ENCODE measurements at regions not wholly inside any gene's neighbourhood (a gene's known extent, or its start where the extent isn't known, plus 50 kb on each side); places are given as distances from the start of the nearest gene placed in this dataset.
A peak's percentile ranks its signal among the peaks of the same experiment; 100 is the strongest.
"Not testable (repeated sequence)": the region's sequence is repeated elsewhere in the genome, so short reads cannot be mapped to it uniquely, and the experiment has no call there.

DNA sequence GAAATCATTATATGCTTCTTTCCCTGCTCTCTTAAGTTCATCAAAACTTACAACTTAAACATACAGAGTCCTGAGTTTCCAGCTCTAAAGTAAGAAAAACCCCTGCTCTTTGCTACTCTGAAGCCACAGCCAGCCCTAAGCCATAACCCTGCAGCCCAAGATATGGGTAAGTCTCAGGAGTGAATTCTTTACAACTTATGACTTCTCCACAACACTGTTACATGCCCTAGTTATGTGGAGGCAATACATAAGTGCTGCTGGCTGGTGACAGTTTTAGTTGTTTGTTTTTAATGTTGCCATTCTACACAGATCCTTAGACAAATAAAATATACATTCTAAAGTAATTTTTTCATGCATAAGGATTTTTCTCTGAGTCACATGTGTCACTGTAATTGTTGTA lies 100.2 kb downstream of the FBXO8 start:
- no peak for DNase-seq (ENCODE audit: low spot score)

- DNase-seq (ENCODE audit: low spot score) = no peak
Measured at GRCh38 chr4:174181827-174182226, 101.6 kb downstream of the FBXO8 start.

- DNase-seq (ENCODE audit: low spot score) = no peak
Measured at GRCh38 chr4:174177536-174177935, 105.9 kb downstream of the FBXO8 start.

DNA sequence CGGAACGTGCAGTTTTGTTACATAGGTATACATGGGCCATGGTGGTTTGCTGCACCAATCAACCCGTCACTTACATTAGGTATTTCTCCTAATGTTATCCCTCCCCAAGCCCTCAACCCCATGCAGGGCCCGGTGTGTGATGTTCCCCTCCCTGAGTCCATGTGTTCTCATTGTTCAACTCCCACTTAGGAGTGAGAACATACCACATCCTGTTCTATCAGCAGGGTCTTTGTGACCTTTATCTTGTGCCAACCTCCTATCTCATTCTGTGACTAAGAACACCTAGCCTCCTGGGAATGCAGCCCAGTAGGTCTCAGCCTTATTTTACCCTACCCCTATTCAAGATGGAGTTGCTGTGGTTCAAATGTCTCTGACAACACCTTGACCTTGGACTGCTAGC lies 107.6 kb downstream of the FBXO8 start:
- DNase-seq (ENCODE audit: low spot score) = not testable (repeated sequence)

DNA sequence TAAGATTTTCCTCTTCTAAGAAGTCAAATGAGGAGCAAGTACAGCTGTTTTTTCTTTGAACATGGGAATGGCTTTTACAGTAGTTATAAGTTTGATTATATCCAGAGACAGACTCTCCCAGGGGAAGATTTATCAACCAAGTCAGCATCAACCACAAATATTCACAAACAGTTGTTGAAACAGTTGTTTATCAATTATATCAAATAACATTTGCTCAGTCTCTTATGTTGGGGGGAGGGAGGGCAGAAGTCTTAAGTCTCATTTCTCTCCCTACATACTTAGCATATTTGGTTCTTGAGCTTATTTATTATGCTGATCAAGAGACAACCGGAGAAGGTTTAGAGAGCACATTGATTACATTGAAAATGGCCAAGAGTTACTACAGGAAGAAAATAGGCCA lies 110.1 kb downstream of the FBXO8 start:
- DNase-seq (ENCODE audit: low spot score) = no peak

DNA sequence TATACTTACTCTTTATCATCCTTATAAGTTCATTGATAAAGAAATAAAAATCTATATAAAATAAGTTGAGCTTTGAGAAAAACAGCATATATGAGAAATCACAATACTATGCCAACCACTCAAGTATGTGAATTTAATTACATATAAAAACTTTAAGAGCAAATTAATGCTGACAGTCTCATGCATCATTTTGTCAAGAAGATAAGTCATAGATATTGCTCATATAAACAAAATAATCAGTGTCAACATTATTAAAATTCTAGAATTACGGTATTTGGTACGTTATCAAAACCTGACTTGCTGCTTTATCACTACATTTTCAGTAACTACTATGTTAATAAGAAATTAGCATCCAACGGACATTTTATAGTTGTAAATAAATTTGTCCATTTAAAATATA lies 111.2 kb downstream of the FBXO8 start:
- DNase-seq (ENCODE audit: low spot score) = no peak

DNA sequence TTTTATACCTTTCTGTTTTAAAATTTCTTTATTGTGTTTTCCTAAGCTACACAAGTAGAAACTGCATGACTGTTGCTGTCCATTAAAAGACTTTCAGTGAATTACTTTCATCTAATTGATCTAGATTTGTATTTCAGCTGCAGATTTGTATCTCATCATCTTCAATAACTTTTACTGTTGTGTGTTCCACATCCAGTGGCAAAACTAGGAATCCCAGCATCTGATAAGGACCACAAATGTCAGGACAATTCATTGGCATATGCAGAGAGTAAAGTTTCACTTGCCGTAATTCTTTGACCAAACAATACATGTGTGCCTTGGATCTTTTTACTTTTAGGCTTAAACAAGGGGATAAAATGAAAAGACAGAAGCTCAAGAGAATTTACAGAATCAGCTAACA lies 112.6 kb downstream of the FBXO8 start:
- no peak for DNase-seq (ENCODE audit: low spot score)

- DNase-seq (ENCODE audit: low spot score) = no peak
Measured at GRCh38 chr4:174170091-174170490, 113.4 kb downstream of the FBXO8 start.

- no peak for DNase-seq (ENCODE audit: low spot score)
Measured at GRCh38 chr4:174157106-174157607, 126.3 kb downstream of the FBXO8 start.

- peak; percentile 3 for DNase-seq (ENCODE audit: low spot score)
Measured at GRCh38 chr4:174156239-174156826, 127.1 kb downstream of the FBXO8 start.

DNA sequence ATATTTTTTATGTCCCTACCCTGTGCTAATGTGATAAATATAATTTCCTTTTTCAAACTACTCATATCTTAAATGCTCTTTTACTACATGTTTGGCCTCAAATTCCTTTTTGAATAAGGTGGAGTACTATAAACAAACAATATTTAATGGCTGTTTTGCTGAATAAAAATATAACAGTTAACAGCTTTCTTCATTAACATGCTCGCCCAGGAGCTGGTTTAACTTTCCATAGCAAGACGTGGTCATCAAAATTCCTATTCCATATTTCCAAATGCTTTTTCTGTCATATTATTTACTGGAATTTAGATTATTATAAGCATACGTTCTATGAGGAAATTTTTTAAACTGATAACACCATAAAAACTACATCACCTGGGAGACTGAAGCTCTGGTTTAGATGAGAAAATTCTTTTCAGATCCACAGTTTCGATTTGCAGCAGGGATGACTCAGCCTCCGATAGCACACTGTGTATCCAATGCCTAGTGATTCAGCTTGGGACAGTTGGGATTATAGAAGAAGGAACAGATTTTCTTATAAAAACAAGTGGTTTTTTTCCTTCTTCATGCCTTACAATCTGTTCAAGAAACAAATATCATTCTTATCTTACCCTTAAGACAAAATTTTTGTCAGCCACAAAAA lies 129.1 kb downstream of the FBXO8 start:
- no peak for DNase-seq (ENCODE audit: low spot score)

GRCh38 chr4:174152717-174153466 lies 130.6 kb downstream of the FBXO8 start:
- no peak for DNase-seq (ENCODE audit: low spot score)

DNA sequence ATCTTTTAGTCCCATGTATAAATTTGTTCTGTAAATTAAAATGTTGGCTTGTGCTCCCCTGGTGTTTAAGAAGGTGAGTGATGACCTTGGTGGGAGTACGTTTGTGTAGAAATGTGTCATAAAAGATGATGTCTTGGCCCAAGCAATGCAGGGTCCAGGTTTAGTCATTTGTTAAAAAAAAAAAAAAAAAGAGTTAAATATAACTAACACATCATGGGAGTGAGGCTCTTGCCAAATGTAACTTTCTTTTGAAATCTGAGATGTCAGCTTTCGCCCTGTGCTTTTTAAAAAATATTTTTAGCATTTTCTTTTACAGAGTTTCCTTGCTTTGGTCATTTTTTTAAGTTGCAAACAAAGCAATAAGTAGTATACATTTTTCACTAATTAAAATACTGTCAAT lies 135.6 kb downstream of the FBXO8 start:
- DNase-seq (ENCODE audit: low spot score) = no peak

- no peak for DNase-seq (ENCODE audit: low spot score)
Measured at GRCh38 chr4:174144106-174144505, 139.4 kb downstream of the FBXO8 start.

GRCh38 chr4:174141876-174142275 lies 141.6 kb downstream of the FBXO8 start:
- no peak for DNase-seq (ENCODE audit: low spot score)

GRCh38 chr4:174138616-174139015 lies 144.9 kb downstream of the FBXO8 start:
- DNase-seq (ENCODE audit: low spot score) = no peak

DNA sequence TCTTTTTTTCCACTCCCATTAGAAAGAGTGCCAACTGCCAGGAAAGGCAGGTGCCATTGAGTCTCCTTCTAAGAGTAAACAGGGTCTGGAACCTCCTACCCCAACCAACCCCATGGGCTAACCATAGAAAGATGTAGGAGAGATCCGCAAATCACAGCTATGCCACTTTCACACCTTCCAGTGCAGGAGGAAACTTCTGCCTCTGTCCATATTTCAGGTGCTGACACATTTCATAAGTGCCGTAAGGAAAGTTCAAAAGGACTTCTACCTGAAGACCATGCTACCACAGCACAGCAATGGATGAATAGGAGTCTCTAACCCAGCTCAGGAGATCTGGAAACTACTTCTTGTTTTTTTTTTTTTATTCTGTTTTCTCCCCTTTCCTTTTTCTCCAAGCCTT lies 145.8 kb downstream of the FBXO8 start:
- DNase-seq (ENCODE audit: low spot score) = no peak

GRCh38 chr4:174135936-174136406 lies 147.5 kb downstream of the FBXO8 start:
- no peak for DNase-seq (ENCODE audit: low spot score)

DNA sequence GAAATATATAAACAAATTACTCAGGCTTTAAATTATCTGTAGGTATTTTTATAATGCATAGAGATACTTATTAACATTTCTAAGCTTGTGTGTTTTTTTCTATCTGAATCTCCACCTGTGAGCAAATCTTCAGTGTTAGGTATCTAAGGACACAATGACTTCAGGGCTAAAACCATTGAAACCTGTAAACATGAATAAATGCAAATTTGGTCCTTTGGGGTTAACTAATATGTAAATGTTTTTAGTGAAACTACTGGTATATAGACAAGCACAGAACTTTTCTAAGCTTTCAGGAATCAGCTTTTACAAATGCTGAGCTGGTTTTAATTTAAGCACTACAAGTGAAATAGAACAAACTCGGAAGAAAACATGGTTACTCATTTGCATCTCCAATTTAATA lies 147.9 kb downstream of the FBXO8 start:
- DNase-seq (ENCODE audit: low spot score) = no peak

DNA sequence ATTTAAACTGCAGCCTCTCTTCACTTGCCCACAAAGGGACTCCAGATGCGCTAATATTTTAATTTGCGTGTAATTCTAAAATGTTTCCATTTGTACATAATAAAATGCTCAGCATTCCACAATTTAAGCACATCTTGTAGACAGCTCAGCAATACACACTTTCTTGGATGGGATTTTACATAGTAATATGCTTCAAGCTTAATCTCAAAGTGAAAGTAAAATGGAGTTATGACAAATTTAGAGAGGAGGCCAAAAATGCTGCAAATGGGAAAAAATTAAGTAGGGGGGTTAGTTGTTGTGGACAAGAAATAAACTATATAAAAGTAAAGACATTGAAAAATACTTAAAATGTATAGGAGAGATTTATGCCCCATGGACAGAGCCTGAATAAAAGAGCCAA lies 149.1 kb downstream of the FBXO8 start:
- no peak for DNase-seq (ENCODE audit: low spot score)

DNA sequence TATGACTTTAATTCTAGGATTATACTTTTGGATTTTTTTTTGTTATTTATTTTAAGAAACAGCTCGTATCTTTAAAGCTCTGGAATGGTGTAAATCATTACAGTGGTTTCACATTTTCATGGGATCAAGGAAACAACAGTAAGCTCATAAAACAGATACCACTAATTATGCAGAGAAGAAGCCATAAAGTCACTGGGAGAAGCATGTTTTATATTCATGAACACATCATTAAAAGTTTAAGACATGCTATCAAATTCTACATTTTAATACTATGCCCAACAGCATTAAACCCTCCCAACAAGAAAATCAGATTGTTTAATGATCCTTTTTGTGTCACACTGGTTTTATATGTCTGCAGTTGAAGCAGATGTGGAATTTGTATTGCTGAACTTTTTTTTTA lies 149.9 kb downstream of the FBXO8 start:
- DNase-seq (ENCODE audit: low spot score) = no peak

- DNase-seq (ENCODE audit: low spot score) = no peak
Measured at GRCh38 chr4:174131901-174132300, 151.6 kb downstream of the FBXO8 start.

GRCh38 chr4:174122705-174123104 lies 160.8 kb downstream of the FBXO8 start:
- DNase-seq (ENCODE audit: low spot score) = no peak
